Large intestine (tissue), 3 donors: ENCODE measurements at regions not wholly inside any gene's neighbourhood (a gene's known extent, or its start where the extent isn't known, plus 50 kb on each side); places are given as distances from the start of the nearest gene placed in this dataset.
"Not testable (repeated sequence)": the region's sequence is repeated elsewhere in the genome, so short reads cannot be mapped to it uniquely, and the experiment has no call there.

Source experiments
- DNase-seq, 2 donors: peaks; one replicate each; pipeline versions ENCODE4 v3.0.0 to v3.0.0-alpha.2; 2013
- H3K27ac ChIP-seq: one replicate; pipeline ENCODE4 v1.5.1; 2013; ENCODE audit warnings: low read length
- H3K27me3 ChIP-seq: 2 replicates; pipeline ENCODE4 v1.6.1; 2013; ENCODE audit warnings: low read length; ENCODE audit not compliant: control insufficient read depth, insufficient read depth
- H3K36me3 ChIP-seq: 2 replicates; pipeline ENCODE4 v1.6.1; 2013; ENCODE audit warnings: low read length; ENCODE audit not compliant: control insufficient read depth, insufficient read depth
- H3K4me1 ChIP-seq: one replicate; pipeline ENCODE4 v1.6.1; 2013; ENCODE audit warnings: low read length; ENCODE audit not compliant: control insufficient read depth, insufficient read depth
- H3K4me3 ChIP-seq: one replicate; pipeline ENCODE4 v1.5.1; 2013; ENCODE audit warnings: low read length
- H3K9me3 ChIP-seq: one replicate; pipeline ENCODE4 v1.6.1; 2013; ENCODE audit warnings: mild to moderate bottlenecking, low read depth, low read length, moderate library complexity; ENCODE audit not compliant: control insufficient read depth
- WGBS: methylation state at CpG from one replicate; pipeline ENCODE4 v1.1.5; 2013; ENCODE audit warnings: low lambda C conversion rate; ENCODE audit not compliant: insufficient coverage; 5-methylcytosine and 5-hydroxymethylcytosine counted together

DNA sequence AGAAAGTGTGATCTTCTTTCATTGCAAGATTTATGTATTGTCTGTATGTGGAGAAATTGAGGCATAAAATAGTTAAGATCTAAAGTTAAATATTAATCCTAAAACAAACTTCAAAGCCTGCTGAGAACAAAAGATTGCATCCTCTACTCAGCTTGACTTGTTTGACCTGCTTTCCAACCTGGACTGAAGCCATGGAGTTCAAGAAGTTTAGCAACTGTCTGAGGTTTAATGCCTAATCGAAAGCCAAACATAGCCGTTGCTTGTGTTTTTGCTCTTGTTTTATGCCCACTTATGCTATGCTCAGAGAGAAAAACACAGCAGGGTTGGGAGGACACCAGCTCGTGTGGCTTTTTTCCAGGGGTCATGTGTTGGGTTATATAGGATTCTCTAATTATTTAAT lies 135.6 kb downstream of the NUFIP1 start:
- H3K27ac ChIP-seq = peak overlapping the region; percentile 45
- DNase-seq = peak; percentile 56 to 81
- H3K9me3 ChIP-seq = no peaks in the 10 kb centered on the region
- no peaks in the 10 kb centered on the region for H3K27me3 ChIP-seq
- WGBS = no CpG with 5 or more reads among the region's 3 CpGs
- H3K36me3 ChIP-seq = no peaks in the 10 kb centered on the region
- H3K4me1 ChIP-seq = peaks cover 17% of the 10 kb centered on the region
- H3K4me3 ChIP-seq = no peak overlapping the region

DNA sequence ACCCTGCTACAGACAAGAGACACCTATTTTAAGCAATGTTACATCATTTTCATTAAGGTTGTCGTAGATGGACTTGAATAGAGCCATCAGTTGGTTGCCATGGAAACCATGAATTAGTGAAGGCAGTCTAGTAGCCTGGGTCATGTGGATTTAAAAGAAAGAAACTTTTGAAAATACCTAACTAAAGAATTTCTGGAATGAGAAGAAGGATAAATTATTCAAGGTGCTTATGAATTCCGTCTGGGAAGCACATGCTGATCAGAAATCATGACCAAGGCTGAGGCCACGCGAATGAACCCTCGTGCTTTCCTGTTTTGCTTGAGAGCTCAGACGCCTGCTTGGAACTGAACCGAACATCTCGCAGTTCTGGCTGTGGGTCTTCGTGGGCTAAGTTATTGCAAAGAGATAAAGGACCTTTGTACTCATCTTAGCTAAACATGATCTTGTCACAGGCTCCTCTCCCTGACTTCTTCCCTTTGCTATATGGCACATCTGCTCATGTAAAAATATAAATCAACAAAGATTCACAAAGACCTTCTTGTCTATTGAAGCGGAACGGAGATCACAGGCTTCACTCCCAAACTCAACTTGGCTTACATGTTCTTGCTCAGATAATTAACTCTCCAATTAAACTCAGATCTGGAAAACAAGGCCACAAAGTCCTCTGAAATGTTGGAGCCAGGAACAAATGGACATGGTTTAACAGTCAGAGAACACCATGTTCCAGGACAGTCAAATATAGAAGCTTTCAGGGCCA lies 140.2 kb downstream of the NUFIP1 start:
- Histone ChIP-seq H3K27me3 (no peaks in the 10 kb centered on the region), H3K27ac (no peak overlapping the region), H3K4me1 (peaks cover 8% of the 10 kb centered on the region), H3K4me3 (no peak overlapping the region), H3K9me3 (no peaks in the 10 kb centered on the region), H3K36me3 (no peaks in the 10 kb centered on the region)
- DNase-seq = no peak
- WGBS = 60% methylated on average over 1 of the region's 11 CpGs

DNA sequence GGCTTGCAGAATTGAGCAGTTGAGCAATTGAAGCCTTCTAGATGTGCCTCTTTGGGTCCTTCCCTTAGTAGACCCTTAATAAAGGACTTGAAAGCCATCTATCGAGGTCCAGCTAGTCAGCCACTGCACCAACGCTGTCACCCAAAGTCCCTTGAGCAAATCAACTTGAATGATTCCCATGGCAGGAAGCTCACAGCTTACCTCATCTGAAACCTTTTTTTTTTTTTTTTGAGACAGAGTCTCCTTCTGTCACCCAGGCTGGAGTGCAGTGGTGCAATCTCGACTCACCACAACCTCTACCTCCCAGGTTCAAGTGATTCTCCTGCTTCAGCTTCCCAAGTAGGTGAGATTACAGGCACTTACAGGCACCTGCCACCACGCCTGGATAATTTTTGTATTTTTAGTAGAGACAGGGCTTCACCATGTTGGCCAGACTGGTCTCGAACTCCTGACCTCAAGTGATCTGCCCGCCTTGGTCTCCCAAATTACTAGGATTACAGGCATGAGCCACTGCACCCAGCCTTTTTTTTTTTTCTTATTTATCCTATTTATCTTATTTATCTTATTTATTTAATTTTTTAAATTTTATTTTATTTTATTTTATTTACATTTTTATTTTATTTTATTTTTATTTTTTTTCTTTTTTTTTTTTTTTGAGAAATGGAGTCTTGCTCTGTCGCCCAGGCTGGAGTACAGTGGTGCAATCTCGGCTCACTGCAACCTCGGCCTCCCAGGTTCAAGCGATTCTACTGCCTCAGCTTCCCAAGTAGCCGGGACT lies 143.8 kb downstream of the NUFIP1 start:
- DNase-seq, H3K36me3 ChIP-seq, H3K27ac ChIP-seq, H3K9me3 ChIP-seq, H3K27me3 ChIP-seq, H3K4me1 ChIP-seq, H3K4me3 ChIP-seq: not testable (repeated sequence)
- WGBS = 90% methylated on average over 2 of the region's 11 CpGs

DNA sequence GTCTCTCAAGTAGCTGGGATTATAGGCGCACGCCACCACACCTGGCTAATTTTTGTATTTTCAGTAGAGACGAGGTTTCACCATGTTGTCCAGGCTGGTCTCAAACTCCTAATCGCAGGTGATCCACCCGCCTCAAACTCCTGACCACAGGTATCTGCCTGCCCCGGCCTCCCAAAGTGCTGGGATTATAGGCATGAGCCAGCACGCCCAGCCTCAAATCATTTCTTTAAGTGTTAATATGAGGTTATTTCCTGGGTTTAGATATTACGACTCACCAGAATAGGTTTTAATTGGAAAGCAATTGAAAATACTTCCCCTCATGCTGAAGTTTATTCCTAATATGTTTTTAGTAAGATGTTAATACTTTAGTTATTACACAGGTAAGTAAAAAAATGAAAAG lies 144.5 kb downstream of the NUFIP1 start:
- Histone ChIP-seq H3K27ac (no peak overlapping the region), H3K36me3 (no peaks in the 10 kb centered on the region), H3K9me3 (no peaks in the 10 kb centered on the region), H3K4me1 (no peaks in the 10 kb centered on the region), H3K4me3 (no peak overlapping the region), H3K27me3 (no peaks in the 10 kb centered on the region)
- WGBS = 100% methylated on average over 1 of the region's 8 CpGs
- no peak for DNase-seq

DNA sequence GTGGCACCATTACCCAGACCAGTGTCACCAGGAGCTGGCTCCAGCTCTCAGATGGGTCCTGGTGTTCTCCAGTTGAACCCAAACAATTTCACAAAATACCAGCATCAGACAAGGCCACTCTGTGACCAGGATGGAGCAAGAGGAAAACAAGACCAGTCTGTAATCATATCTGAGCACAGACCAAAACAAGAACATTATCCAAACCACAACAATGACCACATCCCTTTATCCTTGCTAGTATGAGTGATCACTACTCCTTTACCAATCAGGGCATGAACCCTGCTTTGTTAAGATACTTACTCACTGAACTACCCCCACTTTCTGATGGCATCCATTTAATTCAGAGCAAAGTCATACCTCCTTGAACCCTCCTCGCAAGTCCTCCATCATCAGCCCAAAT lies 145.9 kb downstream of the NUFIP1 start:
- no peak for DNase-seq
- H3K4me3 ChIP-seq = no peak overlapping the region
- no peaks in the 10 kb centered on the region for H3K4me1 ChIP-seq
- no peaks in the 10 kb centered on the region for H3K36me3 ChIP-seq
- H3K27ac ChIP-seq = no peak overlapping the region
- WGBS = 100% methylated on average over 1 of the region's 1 CpG
- H3K27me3 ChIP-seq = no peaks in the 10 kb centered on the region
- H3K9me3 ChIP-seq = no peaks in the 10 kb centered on the region

DNA sequence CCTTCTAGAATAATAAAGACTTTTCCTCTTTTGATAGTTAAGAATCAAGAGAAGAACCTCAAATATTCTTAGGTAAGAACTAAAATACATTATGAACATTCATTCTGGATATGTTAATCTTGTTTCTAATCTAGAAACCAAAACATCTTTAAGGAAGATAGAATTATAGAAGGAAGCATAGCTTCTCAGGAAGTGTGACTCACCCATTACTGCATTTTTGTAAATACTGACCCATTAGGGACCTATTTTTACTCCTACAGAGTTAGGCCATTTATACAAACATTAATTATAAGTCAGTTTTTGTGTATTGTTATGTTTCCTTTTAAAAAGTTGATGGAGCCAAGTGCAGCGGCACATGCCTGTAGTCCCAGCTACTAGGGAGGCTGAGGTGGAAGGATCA lies 147.1 kb downstream of the NUFIP1 start:
- Histone ChIP-seq H3K4me1 (no peaks in the 10 kb centered on the region), H3K4me3 (no peak overlapping the region), H3K9me3 (no peaks in the 10 kb centered on the region), H3K36me3 (no peaks in the 10 kb centered on the region), H3K27ac (no peak overlapping the region), H3K27me3 (no peaks in the 10 kb centered on the region)
- no CpG with 5 or more reads among the region's 1 CpG for WGBS
- DNase-seq = no peak

DNA sequence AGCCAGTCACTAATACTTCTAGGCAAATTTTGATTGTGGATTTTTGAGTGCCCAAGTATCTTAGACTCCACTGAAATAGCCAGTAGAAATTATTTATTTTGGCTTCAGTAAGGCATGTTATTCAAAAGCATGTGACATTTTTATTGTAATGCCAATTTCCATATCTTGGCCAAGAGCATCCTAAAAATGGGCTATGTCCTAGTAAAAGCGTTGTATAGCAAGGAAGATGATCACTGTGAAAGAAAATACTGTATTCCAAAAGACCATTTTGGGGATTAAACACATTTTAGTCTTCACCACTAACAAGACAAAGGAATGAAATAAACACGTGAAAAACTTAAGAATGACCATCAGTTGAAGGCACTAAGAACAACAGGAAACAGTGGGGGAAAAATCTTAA lies 149.1 kb downstream of the NUFIP1 start:
- no peak overlapping the region for H3K27ac ChIP-seq
- 73% methylated on average over 1 of the region's 2 CpGs for WGBS

DNA sequence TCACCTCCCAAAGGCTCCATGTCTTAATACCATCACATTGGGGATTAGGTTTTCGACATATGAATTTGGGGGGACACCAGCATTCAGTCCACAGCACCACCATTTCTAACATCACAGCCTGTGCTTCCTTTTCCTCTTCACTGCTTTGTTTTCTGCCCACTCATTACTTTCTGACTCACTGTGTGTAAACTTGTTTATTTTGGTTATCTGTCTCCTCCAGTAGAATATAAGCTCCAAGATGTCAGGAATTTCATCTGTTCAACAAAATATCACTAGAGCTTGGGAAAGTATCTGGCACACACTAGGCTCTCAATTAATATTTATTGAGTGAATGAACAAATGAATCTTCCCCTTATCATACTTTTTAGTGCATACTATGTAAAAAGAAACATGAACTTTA lies 152.0 kb downstream of the NUFIP1 start:
- no peaks in the 10 kb centered on the region for H3K27me3 ChIP-seq
- H3K4me1 ChIP-seq = peaks cover 5% of the 10 kb centered on the region
- H3K4me3 ChIP-seq = no peak overlapping the region
- no CpG with 5 or more reads among the region's 1 CpG for WGBS
- H3K36me3 ChIP-seq = no peaks in the 10 kb centered on the region
- DNase-seq = no peak
- peaks cover 4% of the 10 kb centered on the region for H3K9me3 ChIP-seq
- H3K27ac ChIP-seq = no peak overlapping the region

More for the DNA sequence above, 149.1 kb downstream of the NUFIP1 start:
- H3K36me3 ChIP-seq = no peaks in the 10 kb centered on the region
- no peaks in the 10 kb centered on the region for H3K27me3 ChIP-seq
- H3K9me3 ChIP-seq = peaks cover 4% of the 10 kb centered on the region
- no peaks in the 10 kb centered on the region for H3K4me1 ChIP-seq
- no peak overlapping the region for H3K4me3 ChIP-seq
- DNase-seq = no peak

DNA sequence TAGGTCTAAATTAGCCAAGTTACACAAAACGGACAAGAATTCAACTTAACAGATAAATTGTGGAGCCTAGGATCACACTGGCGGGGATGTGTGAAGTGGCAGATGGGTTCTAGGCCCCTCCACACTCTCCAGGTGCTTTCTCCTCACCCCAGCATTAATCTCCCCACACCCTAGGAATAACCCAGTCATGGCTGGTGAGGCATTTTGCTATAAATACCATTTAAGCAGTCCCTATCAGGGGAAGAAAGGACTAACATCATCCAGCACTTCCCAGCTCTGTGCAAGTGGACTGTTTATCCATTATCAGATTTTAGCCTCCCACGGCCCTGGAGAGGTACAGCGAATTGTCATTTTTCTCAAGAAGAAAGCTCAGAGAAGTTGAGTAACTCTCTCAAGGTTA lies 154.9 kb downstream of the NUFIP1 start:
- no CpG with 5 or more reads among the region's 4 CpGs for WGBS
- no peak overlapping the region for H3K27ac ChIP-seq
- peaks cover 4% of the 10 kb centered on the region for H3K9me3 ChIP-seq
- no peak for DNase-seq
- H3K36me3 ChIP-seq = no peaks in the 10 kb centered on the region
- no peak overlapping the region for H3K4me3 ChIP-seq
- peaks cover 5% of the 10 kb centered on the region for H3K4me1 ChIP-seq
- H3K27me3 ChIP-seq = no peaks in the 10 kb centered on the region

DNA sequence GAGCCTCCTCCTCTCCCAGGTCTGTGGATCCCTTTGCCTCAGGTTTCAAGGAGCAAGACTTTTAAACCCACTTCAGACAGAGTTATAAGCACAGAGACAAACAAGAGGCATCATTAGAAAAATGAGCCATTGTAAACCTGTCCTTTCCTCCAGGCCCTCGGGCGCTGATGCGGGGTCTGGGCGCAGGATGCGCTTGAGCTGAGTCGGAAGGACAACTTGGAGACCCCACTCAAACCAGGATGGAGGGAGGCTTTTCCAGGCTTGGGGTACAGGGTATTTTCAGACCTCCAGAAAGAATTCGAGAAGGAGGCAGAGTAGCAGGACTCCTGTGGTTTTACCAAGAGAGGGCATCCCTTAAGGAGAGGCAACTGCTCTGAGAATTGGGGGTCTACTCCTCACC lies 155.6 kb downstream of the NUFIP1 start:
- H3K36me3 ChIP-seq = no peaks in the 10 kb centered on the region
- peak overlapping the region; percentile 16 for H3K27ac ChIP-seq
- peaks cover 5% of the 10 kb centered on the region for H3K4me1 ChIP-seq
- no CpG with 5 or more reads among the region's 7 CpGs for WGBS
- H3K4me3 ChIP-seq = no peak overlapping the region
- H3K27me3 ChIP-seq = no peaks in the 10 kb centered on the region
- peaks cover 7% of the 10 kb centered on the region for H3K9me3 ChIP-seq
- no peak for DNase-seq
